Neural cell (in vitro differentiated cells): ENCODE measurements at regions not wholly inside any gene's neighbourhood (a gene's known extent, or its start where the extent isn't known, plus 50 kb on each side); places are given as distances from the start of the nearest gene placed in this dataset.

Experiments used
- POLR2AphosphoS5 ChIP-seq: IDR thresholded peaks from 2 replicates; pipeline ENCODE4 v1.6.1; 2012
- RAD21 ChIP-seq: fragments of 450-650 bp; conservative IDR thresholded peaks from 2 replicates; pipeline ENCODE4 v1.6.1; 2014; ENCODE audit warnings: antibody characterized with exemption, mild to moderate bottlenecking, moderate library complexity
- SMC3 ChIP-seq: fragments of 450-650 bp; conservative IDR thresholded peaks from 2 replicates; pipeline ENCODE4 v1.6.1; 2014; ENCODE audit warnings: antibody characterized with exemption, mild to moderate bottlenecking, moderate library complexity; ENCODE audit not compliant: poor library complexity
- TF ChIP-seq, protein P1 (sequence below): fragments of 450-650 bp; IDR thresholded peaks from 2 replicates; pipeline ENCODE4 v1.5.1; 2014; ENCODE audit warnings: antibody characterized with exemption, mild to moderate bottlenecking, moderate library complexity; ENCODE audit not compliant: poor library complexity, severe bottlenecking

DNA sequence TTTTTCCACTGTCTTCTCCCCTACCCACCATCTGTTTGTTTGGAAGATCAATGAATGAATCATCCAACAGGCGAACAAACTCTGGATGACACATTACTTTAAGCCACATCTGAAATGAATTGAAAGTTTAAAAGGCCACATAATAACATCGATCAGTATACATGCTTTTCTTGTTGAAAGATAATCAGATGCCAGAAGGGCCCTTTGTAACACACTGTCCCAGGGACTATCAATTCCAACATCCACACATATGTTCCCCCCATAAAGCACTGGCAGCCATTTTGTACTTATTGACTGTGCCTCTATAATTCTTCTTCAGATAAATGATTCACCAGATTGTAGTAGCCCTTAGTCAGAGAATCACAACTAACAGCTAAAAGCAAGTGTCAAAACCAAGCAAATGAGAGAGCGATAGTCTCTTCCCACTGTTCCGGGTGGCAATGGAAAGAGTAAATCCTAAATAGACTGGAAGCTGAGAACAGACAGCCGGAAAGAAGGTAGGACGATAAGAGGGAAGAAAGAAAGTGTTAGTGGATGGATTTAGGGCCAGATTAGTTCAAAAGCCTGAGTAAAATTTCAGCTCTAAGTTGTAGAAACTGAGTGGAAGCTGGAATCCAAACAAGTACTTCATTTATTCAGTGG, 184.9 kb upstream of the TENT5A start:
- TF ChIP-seq, protein P1, sequence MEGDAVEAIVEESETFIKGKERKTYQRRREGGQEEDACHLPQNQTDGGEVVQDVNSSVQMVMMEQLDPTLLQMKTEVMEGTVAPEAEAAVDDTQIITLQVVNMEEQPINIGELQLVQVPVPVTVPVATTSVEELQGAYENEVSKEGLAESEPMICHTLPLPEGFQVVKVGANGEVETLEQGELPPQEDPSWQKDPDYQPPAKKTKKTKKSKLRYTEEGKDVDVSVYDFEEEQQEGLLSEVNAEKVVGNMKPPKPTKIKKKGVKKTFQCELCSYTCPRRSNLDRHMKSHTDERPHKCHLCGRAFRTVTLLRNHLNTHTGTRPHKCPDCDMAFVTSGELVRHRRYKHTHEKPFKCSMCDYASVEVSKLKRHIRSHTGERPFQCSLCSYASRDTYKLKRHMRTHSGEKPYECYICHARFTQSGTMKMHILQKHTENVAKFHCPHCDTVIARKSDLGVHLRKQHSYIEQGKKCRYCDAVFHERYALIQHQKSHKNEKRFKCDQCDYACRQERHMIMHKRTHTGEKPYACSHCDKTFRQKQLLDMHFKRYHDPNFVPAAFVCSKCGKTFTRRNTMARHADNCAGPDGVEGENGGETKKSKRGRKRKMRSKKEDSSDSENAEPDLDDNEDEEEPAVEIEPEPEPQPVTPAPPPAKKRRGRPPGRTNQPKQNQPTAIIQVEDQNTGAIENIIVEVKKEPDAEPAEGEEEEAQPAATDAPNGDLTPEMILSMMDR = no peak
- TF ChIP-seq POLR2AphosphoS5 = no peak
- TF ChIP-seq SMC3 = no peak
- TF ChIP-seq RAD21 = no peak
